GM21717 (cell line): ENCODE measurements at regions not wholly inside any gene's neighbourhood (a gene's known extent, or its start where the extent isn't known, plus 50 kb on each side); places are given as distances from the start of the nearest gene placed in this dataset.

Experiments used
- ATAC-seq: cut with Tn5 transposase; IDR thresholded peaks from one replicate; pipeline ENCODE4 v1.9.1; 2021; ENCODE audit warnings: mild to moderate bottlenecking, moderate library complexity; ENCODE audit not compliant: unreplicated experiment

DNA sequence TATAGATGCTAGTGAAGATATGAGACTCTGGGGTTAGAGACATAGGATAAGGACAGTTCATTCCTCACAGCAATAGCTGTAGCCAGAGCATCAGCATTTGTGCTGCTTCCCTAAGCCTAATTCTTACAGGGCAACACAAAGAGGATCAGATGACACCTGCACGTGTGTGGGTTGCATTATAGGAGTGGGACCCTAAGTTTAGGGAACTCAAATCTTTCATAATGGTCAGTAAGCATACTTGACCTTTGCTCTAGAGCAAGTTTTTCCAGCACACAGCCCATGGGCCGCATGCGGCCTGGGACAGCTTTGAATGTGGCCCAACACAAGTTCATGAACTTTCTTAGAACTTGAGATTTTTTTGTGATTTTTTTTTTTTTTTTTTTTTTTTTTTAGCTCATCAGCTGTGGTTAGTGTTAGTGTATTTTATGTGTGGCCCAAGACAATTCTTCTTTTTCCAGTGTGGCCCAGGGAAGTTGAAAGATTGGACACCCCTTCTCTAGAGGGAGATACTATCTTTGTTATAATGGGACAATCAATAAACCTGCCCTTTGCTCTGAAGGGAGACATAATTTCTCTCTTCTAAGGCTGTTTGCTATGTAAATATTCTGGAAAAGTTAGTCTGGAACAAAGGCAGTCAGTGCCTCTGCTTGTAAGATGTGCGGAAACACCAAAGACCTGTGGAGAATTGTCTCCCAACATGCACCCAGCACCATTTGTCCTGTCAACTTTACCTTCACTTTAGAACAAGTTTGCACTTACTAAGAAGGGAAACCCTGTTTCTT, 650.2 kb downstream of the ZNF674 start:
- ATAC-seq: no peak

DNA sequence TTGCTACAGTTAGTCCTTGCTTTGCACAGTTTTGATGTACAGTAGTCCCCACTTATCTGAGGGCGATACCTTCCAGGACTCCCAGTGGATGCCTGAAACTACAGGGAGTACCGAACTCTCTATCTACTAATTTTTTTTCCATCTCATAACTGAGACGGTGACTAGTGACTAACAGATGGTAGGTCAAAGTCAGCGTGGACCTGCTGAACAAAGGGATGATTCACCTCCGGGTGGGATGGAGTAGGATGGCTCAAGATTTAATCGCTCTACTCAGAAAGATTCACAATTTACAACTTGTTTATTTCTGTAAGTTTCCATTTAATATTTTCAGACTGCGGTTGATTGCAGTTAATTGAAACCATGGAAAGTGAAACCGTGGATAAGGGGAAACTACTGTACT, 655.8 kb downstream of the ZNF674 start:
- ATAC-seq: no peak

- no peak for ATAC-seq
These were observed 656.7 kb downstream of the ZNF674 start for GRCh38 chrX:45888518-45888917.

DNA sequence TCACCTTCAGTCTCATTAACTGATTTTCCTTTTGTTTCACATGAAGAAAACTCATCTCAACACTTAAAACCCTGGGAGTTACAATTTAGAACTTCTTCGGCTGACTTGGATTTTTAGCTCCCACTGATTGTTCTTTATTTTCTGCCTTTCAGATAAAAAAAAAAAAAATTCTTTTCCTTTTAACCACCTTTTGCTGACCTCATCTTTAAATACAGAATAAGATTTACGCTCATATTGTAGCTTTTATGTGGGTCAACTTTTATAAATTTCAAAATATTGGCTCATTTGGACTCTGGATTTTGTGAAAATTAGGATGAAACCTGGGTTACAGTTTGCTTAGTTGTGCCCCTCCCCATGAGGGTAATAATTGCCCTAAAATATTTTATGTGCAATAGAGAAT, 659.3 kb downstream of the ZNF674 start:
- ATAC-seq: no peak

DNA sequence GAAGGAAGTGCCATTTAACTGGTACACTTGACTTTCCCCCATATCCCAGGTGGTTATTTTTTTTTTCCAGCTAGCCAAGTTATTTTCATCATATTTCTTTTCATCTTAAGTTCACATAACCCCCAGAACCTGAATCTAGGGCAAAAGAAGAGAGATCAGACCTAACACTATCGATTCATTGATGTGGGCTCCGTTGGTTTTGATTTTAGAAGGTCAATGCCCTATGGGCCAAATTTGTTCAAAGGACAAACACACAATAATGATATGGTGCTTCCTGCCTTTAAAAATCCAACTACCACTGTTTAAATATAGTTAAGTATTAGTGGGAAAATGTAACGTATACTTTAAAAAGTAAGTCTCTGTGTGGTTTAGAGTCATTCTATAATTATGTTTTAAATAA, 665.7 kb downstream of the ZNF674 start:
- no peak for ATAC-seq

GRCh38 chrX:45876206-45876605, 669.0 kb downstream of the ZNF674 start:
- ATAC-seq: no peak

DNA sequence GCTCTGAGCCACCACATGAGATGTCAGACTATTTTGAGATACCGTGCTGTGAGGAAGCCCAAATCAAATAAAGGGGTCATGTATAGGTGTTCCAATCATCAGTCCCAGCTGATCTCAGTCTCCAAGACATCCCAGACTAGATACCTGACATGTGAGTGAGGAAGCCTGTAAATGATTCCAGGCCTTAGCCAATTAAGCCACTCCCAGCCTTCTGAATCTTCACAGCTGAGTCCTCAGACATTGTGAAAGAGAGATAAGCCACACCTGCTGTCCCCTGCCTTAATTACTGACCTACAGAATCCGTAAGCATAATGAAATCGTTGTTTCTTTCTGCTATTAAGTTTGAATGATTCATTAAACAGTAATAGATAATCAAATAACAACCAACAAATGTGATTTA, 671.4 kb downstream of the ZNF674 start:
- ATAC-seq: no peak

- no peak for ATAC-seq
These were observed 671.8 kb upstream of the DIPK2B start for GRCh38 chrX:45872480-45872879.

GRCh38 chrX:45868425-45868824, 667.7 kb upstream of the DIPK2B start:
- no peak for ATAC-seq

GRCh38 chrX:45862801-45863200, 662.1 kb upstream of the DIPK2B start:
- no peak for ATAC-seq

DNA sequence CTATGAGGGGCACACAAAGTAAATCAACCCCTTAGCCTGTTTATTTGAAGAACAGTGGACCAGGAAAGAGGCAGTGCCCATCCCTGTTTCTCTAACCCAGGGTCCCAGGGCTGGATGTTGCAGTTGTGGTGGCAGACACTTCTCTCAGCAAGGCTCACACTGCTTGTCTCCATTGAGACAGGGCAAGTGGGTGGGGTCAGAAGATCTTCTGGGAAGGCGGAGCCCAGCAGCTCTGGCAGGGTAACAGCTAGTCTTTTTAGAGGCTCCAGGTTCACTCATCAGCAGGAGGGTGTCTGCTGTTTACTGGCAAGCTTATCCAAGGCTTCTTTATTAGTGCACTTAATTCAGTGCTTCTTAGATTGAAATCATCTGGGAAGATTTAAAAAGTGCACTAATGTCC, 659.8 kb upstream of the DIPK2B start:
- ATAC-seq: no peak

- no peak for ATAC-seq
These were observed 658.7 kb upstream of the DIPK2B start for GRCh38 chrX:45859407-45859806.

- no peak for ATAC-seq
These were observed 652.2 kb upstream of the DIPK2B start for GRCh38 chrX:45852884-45853283.

- ATAC-seq: peak; percentile 47
These were observed 650.8 kb upstream of the DIPK2B start for GRCh38 chrX:45851434-45851991.

DNA sequence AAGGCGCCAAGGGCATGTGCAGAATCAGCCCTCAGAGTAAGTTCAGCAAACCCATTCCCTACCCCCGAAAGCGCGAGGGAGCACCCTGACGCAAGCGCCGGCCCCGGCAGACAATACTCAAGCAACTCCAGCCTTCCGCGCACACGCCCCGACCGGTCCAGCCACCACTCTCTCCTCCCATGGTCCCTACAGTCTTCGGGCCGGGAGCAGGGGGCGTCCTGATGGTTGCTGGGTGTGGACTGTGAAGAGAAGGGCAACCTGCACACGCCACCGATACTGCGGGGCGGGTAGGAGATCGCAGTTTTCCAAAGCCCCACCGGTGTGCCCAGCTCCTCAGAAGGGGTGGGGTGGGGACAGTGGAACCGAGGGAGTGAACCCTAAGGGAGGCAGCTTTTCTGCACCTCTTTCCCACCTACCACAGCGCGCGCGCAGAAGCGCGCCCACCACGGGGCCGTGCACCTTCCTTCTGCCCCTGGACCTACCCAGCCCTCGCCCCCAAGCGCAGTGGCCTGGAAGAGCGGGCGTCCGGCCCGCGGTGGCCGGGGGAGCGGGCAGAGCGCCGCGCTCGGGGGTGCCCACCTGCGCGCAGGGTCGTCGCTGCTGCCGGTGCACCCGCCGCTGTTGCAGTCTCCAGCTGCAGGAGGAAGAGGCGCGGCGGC, 650.2 kb upstream of the DIPK2B start:
- ATAC-seq: peak; percentile 41

DNA sequence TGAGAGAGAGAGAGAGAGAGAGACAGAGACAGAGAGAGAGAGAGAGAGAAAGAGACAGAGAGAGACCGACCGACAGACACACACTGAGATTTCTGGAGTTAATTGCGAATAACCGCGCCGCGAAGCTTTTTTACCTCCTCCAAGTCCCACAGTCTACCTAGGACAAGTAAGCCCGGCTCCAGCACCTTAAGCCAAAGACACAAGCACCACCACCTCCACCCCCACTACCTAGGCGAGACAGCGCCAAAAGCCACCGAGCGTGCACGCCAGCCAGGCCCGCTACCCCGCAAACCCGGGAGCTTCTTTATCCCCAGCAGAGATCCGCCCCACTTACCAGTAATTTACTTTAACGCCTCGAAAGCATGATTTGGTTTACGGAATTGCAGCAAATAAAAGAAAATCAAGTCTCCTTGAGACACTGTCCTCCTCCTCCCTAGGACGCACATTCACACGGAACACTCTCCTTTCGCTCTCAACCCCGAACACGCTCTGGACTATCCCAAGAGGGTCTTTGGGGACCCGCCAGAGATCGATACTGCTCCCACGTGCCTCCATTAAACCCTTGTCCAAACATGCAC, 649.6 kb upstream of the DIPK2B start:
- peak; percentile 8 for ATAC-seq

- ATAC-seq: no peak
These were observed 648.7 kb upstream of the DIPK2B start for GRCh38 chrX:45849261-45849862.

DNA sequence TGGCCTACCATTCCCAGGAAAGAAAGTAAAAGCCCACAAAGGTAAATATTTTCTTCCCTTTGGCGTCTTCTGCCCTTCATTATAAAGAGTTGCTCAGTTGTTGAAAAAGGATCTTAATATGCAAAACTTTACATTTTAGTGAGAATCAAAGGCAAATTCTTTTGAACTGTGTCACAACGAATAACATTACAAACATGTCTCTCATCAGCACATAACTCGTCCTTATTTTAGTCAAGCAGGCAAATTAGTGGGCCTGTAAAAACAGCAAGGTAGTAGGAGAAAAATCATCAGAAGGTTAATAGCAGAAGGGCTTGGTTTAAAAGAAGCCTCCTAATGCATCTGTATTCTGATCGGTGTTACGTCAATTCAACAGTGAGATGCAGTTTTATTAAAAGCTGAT, 647.3 kb upstream of the DIPK2B start:
- ATAC-seq: no peak

DNA sequence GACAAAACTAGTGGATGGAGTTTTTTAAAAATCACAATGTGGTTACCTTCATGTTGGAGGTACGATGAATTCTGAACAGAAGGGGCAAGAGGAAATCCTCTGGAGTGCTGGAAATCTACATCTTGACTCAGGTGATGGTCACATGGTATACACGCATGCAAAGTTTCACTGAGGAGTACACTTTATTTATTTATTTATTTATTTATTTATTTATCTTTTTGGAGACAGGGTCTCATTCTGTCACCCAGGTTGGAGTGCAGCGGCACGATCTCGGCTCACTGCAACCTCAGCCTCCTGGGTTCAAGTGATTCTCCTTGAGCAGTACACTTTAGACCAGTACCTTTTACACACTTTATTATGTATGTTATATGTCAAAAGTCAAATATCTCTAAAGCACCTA, 645.7 kb upstream of the DIPK2B start:
- ATAC-seq: no peak

GRCh38 chrX:45845142-45845541, 644.5 kb upstream of the DIPK2B start:
- peak; percentile 59 for ATAC-seq

- ATAC-seq: no peak
These were observed 642.8 kb upstream of the DIPK2B start for GRCh38 chrX:45843518-45843917.

- no peak for ATAC-seq
These were observed 642.2 kb upstream of the DIPK2B start for GRCh38 chrX:45842926-45843315.
